ENCODE measurements at regions not wholly inside any gene's neighbourhood (a gene's known extent, or its start where the extent isn't known, plus 50 kb on each side); places are given as distances from the start of the nearest gene placed in this dataset.

DNA sequence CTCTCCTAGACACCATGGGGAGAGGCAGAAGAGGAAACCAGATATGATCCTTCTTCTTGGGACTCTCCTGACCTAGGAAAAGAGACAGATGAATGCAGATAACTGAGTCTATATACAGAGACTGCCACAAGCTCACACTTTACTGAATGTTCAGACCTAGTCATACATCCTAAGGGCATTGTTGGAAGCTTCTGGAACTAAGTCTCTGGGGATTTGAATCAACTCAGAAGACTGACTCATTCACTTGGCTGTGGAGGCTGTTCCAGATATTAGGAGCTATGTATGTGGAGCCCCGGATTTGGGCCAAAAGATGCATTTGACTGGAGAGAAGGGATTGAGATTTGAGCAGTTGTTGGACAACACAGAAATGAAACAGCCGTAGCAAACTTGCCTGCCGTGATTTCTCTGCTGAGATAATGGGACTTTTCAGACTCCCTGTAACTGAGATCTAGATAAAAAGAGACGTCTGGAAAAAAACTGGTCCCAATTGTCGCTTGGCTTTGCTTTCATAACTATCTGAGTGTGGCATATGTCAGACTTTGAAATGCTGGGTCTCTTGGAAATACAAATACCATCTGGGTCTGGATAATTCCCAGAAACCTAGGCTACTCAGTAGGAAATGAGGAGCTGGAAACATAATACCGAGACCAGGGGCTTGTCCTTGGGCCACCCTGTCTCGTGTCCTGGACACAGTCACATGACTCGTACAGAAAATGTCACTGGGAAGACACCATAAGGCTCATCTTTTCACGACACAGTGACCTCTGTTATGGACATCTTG, 396.8 kb downstream of the NUAK1 start:
- intact Hi-C loops (cut with micrococcal nuclease), result no loop called here

DNA sequence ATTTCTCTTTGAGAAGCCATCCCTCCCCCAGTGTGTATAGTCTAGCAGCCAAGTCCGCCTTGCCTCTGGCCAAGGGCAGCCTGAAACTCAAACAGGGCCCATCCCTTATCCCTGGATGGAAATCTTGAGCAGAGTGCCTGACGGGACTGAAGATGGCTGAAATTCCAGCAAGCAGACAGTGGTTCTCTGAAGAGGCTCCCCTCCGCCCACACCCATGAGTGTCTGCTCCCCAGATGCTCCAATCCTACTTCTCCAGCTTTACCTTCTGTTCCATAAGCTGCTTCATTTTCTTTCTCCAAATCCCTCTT, 396.2 kb downstream of the NUAK1 start:
- intact Hi-C loops (cut with micrococcal nuclease), result no loop called here

DNA sequence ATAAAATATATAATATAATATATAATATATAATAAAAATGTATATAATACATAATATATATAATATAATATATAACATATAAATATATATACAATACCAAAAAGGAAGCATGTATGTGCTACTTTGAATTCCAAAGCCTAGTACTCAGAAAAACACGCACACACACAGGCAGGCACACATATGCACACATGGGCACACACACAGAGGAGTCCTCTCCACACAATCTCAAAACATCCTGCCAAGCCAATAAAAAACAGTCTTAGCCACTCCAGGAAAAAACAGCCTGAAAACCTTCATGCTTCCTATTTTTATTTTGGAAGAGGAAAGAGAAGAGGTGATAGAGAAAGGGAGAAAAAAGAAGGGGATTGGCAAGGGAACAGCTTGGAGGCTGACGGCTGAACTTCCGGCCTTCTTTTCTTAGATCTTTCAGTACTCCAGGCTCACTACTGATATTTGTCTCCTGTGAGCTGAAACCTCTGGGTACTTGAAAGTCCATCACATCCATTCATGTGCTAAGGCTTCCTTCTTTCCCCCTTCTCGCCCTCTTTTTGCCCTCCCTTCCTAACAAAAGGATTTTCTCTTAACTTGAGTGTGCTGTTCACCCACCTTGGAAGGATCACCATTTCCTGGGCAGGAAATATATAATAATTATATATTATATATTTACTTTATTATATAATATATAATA, 394.2 kb downstream of the NUAK1 start:
- intact Hi-C loops (cut with micrococcal nuclease), result no loop called here

DNA sequence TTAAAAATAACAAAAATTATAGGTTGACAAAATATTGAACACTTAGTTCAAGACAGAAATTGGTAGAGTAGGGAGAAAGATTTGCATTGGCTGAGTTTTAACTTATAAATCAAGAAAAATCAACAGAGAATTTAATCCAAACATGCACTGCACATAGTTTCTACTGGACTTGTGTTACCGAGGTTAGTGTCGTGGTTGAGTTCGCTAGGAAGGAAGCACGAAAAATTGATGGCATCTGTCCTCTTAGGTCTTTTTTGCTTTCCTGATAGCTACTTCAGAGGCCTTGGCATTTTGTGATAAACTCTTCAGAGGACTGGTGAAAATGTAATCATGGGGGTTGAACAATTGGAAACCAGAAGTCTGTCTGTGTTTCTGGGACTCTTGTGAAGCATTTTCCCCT, 392.9 kb downstream of the NUAK1 start:
- intact Hi-C loops (cut with micrococcal nuclease), result no loop called here

DNA sequence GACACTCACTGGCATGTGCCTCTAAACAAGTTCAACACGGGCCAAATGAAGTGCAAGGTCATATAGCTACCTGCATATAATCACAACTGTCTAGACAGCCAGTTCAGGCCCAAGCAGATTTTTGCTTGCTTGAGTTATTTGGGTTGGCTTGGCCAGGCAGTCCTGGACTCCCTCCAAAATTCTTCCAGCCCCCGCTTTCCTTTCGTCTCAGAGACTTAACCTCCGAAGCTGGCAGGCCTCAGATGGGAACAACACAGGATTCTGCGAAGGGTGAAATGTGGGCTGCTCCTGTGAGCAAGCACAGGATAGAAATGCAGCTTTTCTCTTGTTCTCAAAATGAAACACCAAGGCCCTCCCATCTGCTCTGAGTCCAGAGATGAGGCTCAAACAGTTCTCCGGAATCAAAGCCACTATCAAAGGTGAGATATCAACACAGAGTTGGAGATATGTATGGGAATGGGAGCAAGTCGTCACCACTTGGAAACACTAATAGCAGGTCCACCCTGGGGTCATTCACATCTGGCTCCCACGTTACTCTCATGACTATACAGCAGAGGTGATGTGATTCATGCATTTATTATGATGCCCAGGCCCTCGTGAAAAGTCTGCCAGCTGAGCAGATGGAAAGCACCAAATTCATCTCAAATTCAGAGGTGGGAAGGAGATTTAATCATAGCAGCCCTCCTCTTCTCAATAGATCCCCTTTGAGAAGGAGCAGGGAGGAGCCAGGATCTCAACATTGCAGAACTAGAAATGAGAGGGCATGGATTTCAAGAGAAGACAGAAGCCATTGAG, 389.8 kb downstream of the NUAK1 start:
- intact Hi-C loops (cut with micrococcal nuclease), result no loop called here

DNA sequence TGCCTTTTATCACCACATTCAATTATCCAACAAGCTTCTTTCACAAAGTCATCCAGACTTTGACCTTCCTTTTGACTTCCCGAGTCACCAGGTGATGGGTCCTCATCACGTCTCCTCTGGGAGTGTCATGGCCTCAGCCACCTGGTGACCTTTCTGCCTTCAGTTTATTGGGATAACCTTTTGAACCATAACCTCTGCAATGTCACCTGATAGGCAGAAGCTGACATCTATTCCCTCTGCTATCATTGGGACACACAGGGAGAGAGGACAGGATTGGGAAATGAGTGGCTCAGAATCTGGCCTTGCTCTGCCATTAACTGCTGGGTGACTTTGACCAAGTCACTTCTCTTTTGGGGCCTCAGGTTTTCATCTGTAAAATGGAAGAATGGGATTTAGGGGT, 388.7 kb downstream of the NUAK1 start:
- intact Hi-C loops (cut with micrococcal nuclease), result no loop called here

DNA sequence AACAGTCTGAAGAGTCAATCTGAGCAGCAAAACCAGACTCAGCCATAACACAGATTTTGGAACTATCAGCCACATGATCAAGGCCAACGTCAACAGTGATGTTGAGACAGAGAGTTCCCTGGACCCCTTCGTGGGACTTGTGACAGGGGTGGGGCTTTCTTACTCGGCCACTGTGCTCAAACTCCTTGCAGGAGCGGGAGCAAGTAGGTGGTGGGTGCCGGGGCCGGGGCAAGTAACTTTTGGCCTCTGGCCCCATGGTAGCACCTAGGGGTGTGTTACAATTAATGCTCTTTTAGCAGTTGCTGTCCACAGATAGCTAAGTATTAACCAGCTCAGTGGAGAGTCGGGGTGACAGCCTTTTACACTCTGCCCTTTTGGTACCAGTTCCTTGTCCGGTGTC, 384.4 kb downstream of the NUAK1 start:
- intact Hi-C loops (cut with micrococcal nuclease), result no loop called here

DNA sequence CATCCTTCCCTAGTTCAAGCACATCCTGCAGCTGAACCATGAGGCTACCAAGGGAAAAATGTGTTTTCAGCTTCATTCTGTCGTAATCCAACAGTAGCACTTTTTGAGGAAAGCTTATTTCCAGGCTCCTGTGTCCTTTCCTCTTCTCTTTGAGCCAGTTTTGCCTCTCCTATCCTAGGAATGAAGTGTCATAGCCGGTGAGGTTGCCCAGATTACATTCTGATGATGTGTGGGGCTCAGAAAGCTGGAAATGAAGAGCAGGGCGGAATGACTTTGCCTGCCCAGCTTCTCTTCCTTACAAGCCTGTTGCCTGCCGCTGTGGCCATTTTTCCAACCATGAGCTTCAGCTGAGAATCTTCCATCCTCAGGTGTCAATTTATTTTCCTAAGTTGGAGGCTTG, 381.8 kb downstream of the NUAK1 start:
- intact Hi-C loops (cut with micrococcal nuclease), result no loop called here

DNA sequence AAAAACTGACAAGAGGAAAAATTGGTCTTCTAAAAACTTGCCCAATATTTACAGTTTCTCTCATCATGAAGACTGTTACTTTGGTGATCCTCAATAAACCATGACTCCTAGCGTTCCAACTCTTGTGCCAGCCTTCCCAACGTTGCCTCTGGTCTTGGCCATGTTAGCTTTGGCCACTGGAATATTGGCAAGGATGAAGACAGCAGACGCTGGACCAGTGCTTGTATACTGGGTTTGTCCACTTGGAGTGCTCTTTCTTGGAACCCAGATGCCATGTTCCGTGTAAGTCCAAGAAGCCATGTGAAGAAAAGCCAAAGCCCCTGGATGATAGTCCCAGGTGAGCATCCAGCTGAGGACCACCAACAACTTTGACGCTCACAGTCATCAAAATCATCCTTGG, 379.6 kb downstream of the NUAK1 start:
- intact Hi-C loops (cut with micrococcal nuclease), result no loop called here

DNA sequence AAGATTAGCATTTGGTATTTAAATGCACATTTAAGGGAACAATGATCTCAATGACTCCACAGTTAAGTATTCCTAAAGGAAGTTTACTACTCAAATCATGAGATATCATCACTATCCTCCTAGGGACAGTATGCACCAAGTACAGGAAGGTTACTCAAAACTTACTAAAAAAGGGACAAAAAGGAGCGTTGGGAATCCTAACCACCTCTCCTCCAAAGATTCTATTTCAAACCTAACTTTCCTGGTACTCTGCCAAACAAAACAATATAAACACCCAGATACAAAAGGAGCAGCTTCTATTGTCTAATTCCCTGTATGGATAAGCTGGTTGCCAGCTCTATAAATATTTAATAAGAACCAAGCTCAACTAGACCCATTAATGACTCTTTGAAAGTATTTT, 377.7 kb downstream of the NUAK1 start:
- intact Hi-C loops (cut with micrococcal nuclease), result no loop called here

DNA sequence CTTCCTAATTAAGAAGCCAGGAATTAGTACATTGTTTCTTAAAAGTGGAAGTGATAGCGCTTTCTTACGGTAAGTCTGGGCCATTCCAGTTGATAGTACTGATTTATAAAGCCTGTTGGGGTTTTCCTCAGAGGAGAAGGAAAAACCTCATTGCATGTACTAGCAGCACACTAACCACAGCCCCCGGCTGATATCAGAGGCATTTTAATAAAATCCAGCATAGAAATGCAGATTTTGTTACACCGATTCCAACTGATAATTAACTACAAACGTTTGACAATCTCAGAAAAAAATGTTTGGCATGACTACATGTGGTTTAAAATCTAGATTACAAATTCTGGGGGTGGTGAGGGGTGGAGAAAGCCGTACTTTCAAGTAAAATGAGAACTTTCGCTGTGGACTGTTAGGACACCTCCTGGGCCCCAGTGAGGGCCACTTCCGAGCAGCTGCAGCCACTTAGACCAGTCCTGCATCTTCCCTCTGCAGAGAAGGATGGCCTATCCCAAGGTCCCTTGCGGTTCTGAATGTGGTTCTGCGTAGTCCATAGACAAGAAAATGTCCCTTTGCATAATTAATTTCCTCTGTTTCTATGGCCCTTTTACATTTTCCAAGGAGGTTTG, 374.4 kb downstream of the NUAK1 start:
- intact Hi-C loops (cut with micrococcal nuclease), result no loop called here

DNA sequence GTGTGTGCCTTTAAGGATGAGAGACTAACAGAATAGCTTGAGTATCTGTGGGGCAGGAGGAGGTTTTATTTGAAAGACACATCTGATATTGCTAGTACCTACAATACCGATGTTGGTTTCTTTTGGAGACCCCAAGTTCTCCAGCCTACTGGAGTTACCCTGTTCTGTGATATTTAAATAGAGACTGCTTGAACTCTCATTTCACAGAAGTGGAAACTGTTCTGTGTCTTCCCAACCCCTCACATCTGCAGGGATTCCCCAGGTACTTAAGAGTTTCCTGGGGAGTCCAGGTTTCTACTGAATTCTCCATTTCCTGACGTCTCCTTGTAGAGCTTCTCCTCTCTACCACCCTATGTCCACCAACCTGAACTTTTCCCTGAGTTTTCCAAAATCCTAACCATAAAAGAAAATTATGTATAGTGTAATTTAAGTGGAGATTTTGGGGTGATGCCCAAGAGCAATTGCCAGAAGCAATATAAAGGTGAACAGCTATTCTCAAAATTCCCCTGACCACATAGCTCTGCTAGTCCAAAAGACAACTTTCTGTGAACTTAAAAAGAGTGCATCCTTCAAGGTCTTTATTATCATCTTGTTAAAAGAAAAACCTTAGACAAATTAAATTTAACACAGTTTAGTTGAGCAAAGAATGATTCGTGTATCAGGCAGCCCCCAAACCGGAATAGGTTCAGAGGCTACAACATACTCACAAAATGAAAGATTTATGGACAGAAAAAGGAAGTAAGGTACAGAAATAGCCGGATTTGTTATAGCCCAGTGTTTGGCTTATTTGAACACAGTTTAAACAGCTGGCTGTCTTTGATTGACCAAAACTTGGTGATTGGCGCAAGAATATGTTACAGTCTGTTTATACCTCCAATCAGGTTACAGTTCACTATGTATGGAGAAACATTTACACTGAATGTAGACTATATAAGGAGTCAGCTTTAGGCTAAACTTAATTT, 373.4 kb downstream of the NUAK1 start:
- intact Hi-C loops (cut with micrococcal nuclease), result no loop called here

DNA sequence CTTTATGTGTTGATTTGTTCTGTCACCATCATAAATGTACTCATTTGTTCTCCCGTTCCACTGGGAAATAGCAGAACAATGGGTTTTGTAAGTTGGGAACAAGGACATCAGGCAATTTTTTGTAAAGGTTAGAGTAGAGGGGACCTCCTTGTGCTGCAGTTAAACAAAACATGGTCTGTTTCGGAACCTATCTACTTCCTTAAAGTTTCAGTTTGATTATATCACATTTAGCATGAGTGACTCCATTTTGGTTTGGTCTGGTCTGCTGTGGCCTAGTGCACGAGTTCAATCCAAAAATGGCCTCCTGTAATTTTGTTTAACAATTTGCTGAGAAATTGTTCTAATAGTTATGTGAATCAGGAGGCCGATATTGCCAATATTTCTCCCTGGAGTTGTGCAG, 372.7 kb downstream of the NUAK1 start:
- intact Hi-C loops (cut with micrococcal nuclease), result no loop called here

DNA sequence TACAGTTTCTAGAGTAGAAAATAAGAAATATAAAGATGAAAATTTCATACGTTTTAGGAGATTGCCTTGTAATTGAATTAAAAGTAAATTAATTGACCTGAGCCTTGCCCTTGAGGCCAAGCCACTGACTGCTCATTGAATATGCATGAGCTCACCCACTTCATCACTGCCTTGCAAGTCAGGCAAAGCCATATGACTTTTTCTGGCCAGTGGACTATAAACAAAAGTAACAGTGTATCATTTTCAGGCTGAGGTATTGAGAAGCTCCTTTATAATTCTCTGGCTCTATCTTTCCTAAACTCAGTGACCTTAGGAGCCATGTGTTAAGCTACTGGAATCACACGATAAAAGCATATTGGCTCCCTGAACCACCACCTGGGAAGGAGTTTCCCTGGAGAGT, 369.3 kb downstream of the NUAK1 start:
- intact Hi-C loops (cut with micrococcal nuclease), result no loop called here

DNA sequence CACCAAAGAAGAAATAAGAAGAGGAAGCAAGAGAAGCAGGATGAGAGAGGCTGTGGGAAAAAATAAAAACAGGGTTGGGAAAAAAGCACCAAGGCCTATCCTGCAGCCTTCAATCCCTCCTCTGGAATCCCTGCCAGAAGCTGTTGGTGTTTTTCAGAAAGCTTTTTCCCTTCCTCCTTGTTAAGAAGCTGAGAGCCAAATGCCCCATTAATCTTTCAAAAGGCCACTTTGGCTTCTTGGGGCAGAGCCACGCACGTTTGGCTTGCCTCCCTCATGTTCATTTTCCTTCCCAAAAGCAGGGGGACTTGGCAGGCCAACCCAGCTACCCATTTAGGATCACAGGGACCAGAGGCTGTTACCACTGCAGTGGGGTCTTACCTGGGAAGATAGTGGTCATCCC, 365.3 kb downstream of the NUAK1 start:
- intact Hi-C loops (cut with micrococcal nuclease), result no loop called here

DNA sequence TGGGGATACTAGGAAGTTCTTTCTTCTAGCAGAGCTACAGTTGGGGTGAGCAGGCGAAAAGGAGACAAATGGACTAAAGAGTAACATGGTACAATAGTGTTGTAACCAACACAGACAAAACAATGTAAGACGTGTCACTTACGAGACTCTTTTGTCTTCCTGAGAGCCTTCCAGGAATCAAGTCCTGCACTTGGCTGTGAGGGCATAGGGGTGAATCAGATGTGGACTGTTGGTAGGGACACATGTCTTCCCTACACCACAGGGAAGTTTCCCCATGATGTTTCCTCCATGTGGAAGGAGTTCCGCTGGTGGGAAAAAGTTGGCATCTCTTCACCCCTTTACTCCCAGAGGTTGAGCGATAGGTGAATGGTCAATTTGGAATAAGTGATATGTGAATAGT, 364.7 kb downstream of the NUAK1 start:
- intact Hi-C loops (cut with micrococcal nuclease), result no loop called here

DNA sequence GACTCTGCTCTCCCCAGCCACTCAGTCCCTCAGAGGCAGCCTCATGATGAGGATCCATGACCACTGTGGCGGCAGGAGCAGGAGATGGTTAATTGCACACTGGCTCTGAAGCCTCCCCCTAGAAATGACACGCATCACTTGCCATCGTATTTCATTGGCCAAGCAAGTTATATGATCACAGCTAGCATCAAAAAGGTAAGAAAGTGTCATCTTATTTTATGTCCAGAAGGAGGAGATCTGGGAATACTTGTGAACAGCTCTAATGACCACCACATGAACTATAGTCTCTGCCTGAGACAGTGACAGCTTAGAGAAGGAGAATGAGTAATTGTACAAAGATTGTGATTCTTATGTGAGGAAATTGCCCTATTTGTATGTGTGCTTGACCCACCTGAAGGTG, 363.4 kb downstream of the NUAK1 start:
- intact Hi-C loops (cut with micrococcal nuclease), result no loop called here

DNA sequence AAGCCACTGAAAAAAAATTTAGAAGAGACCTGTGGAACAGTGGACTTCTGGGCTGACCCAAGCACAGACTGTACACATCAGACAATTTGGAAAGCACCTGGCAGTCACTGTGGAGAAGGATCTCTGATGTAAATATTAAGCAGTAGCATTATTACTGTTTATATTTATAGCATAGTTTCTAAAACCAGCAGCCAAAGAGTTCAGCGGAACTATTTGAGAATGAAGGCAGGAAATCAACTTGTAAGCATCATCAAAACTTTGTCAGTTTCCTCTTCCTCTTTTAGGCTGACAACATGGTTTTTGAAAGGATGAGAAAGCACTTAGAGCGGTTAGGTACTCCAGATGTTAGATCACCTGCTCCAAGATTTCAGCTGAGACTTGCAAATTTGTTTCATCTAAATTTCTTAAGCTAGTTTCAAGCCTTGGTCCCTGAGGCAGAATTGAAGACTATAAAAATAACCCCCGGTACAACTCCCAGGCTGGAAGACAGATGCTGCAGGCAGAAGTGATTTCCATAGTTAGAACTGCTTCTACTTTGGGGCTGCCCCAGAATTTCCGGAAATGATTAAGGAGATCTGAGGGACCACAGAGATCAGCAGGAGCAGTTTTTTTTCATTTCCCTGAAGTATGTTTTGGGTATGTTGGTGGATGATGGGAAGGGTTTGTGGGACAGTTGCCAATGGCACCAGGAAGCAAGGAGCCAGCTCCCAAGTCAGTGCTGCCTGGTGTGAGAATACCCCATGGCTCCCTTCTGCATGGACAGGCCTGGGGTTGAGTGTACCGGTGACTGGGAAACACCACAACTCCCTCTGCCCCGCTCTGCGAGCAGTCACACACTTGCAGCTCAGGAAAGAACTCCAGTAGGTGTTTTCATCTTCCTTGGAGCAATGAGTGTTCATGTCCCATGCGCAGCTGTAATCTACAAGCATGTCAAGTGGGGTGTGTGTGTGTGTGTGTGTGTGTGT, 354.5 kb downstream of the NUAK1 start:
- intact Hi-C loops (cut with micrococcal nuclease), result no loop called here

DNA sequence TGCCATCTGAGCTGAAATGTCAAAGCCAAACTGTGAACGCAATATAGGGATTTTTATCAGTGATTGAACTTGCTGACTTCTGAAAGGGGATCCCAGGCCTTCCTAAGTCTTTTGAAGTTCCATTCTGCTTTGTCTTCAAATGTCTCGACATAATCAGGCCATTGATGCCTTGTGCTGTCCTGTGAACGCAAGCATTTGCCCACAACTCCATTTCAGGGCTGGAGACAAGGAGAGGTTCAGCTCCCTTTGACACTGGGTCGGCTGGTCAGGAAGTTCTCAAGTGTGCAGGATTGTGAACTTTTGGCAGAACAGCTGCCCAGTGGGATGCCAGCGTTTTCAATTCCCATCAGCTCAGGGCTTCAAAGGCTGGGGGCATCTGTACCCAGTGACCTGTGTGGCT, 345.3 kb downstream of the NUAK1 start:
- intact Hi-C loops (cut with micrococcal nuclease), result no loop called here
